ENCODE measurements at regions not wholly inside any gene's neighbourhood (a gene's known extent, or its start where the extent isn't known, plus 50 kb on each side); places are given as distances from the start of the nearest gene placed in this dataset.
"Not testable (repeated sequence)": the region's sequence is repeated elsewhere in the genome, so short reads cannot be mapped to it uniquely, and the experiment has no call there.

- no peak for DNase-seq
Measured at GRCh38 chr12:47478426-47478825, 227.4 kb downstream of the RPAP3 start.

- no peak for DNase-seq
Measured at GRCh38 chr12:47473091-47473490, 232.7 kb downstream of the RPAP3 start.

GRCh38 chr12:47470349-47470748 lies 235.5 kb downstream of the RPAP3 start:
- not testable (repeated sequence) for DNase-seq

GRCh38 chr12:47463918-47464317 lies 241.9 kb downstream of the RPAP3 start:
- not testable (repeated sequence) for DNase-seq

DNA sequence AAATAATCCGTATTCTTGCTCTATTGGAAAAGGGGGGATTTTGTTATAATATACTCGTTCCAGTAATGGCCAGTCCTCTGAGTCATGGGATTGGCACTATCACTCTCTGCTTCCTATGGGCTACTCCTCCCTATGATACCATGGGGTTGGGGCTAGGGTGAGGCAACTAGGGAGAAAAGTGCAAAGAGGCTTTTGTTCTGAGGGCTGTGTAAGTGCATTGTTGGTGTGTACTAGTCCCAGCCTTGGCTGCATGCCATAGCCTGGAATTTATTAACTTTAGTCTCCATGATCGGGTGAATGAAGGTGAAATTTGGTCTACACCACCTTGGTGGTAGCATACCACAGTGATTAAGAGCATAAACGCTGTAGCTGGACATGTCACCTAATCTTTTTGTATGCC lies 247.6 kb downstream of the RPAP3 start:
- DNase-seq: no peak

- no peak for DNase-seq
Measured at GRCh38 chr12:47449797-47450196, 256.0 kb downstream of the RPAP3 start.

DNA sequence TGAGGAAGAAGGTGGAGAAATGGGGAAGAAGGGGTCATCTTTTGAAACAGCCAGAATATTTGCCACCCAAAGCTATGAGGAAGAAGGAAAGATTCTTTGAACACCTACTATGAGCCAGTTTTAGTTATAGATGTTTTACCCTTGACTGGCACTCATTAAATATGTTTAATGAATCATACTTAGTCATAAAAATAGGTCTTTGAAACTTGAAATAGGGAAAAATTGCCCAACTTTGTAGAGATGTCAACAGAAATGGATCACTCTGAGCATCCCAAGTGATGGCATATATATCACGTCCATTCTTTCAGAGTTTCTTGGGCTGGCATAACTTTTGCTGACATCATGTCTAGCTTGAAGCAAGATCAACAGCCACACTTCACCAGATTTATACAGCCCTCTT lies 263.5 kb downstream of the RPAP3 start:
- no peak for DNase-seq

- no peak for DNase-seq
Measured at GRCh38 chr12:47441490-47441889, 264.3 kb downstream of the RPAP3 start.

DNA sequence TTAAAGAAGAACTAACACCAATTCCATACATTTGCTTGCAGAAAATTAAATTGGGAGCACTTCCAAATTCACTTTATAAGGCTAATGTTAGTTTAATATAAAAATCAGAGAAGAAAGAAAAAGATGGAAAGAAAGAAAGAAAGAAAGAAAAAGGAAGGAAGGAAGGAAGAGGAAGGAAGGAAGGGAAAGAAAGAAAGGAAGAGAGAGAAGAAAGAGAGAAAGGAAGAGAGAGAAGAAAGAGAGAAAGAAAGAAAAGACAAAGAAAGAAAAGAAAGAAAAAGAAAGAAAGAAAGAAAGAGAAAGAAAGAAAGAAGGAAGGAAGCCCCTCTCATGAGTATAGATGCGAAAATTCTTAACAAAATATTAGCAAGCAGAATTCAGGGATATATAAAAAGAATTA lies 267.7 kb downstream of the RPAP3 start:
- DNase-seq: no peak

DNA sequence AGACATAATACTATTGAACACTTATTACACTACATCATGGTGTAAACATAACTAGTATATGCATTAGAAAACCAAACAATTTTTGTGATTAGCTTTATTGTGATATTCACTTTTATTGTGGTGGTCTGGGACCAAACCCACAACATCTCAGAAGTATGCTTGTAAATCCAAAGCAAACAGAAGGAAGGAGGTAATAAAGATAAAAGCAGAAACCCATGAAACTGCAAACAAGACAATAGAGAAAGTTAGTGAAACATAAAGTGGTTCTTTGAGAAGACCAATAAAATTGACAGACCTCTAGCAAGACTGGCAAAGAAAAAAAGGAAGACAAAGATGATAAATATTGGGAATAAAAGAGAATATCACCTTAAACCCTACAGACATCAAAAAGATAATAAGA lies 268.3 kb downstream of the RPAP3 start:
- no peak for DNase-seq

DNA sequence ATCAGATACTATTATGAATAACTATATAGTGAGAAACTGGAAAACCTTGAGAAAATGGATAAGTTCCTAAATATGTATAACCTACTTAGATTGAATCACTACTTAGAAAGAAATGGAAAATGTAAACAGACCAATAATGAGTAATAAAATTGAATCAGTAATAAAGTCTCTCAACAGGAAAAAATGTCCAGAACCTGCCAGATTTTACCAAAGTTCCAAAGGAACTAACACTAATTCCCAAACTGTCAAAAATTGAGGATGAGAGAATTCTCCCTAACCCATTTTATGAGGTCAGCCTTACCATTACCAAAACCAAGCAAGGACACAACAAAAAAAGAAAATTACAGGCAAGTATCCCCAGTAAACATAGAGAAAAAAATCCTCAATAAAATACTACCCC lies 272.0 kb downstream of the RPAP3 start:
- DNase-seq: no peak

GRCh38 chr12:47426678-47427309 lies 279.0 kb downstream of the RPAP3 start:
- peak; percentile 22 to 51 for DNase-seq

DNA sequence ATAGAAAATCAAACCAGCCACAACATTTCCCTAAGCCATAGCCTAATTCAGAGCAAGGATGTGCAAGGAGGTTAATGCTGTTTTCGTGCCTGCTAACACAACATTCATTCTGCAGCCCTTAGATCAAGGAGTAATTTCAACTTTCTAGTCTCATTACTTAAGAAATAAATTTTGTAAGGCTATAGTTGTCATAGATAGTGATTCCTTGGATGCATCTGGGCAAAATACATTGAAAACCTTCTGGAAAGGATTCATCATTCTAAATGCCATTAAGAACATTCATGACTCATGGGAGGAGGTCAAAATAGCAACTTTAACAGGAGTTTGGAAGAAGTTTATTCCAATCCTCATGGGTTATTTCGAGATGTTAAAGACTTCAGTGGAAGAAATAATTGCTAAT lies 283.2 kb downstream of the RPAP3 start:
- DNase-seq: no peak

DNA sequence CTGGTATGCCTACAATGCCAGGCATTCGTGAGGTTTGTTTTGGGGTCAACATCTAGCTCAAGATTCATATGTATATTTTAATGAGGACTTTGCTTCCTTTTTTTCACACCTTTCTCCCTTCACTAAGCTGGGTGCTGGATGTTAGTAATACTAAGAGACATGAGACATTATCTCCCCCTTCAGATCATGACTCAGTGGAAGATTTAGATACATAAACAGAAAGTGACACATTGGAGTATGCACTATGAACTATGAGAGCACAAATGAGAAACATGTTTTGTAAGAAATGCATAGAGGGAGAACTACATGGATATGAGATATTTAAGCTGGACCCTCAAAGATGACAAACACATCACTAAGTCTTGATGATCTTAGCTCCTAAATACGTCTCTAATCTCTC lies 286.3 kb downstream of the RPAP3 start:
- DNase-seq: no peak

DNA sequence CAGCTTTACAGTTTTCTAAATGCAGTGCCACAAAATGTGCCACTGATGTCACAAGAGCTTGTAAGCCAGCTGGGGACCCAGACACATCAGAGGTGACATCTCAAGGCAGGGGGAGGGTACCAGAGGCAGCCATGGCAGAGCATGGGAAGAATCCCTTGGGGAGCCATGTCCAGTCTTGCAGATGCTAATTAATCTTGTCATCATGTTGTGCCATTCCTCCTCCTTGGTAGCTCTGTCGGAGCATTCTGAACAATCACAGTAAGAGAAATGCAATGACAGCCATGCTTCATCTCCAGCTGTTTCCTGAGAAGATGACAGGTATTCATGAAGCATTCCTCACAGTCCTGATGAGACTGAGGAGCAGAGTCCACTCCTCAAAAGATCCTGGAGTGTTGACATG lies 287.9 kb downstream of the RPAP3 start:
- DNase-seq: no peak

DNA sequence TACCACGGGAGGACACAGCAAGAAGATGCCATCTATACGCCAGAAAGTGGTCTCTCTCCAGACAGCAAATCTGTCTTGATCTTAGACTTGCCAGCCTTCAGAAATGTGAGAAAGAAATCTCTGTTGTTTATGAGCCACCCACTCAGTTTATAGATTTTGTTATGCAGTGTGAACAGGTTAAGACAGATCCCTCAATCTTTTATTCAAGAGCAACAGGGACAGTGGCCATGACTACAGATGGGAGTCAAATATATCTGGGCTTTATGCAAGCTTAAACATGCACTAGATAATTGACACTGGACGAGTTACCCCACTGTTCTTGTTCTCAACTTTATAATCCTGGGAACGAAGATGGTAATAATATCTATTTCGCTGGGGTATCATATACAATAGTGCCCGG lies 288.7 kb downstream of the RPAP3 start:
- no peak for DNase-seq

GRCh38 chr12:47415054-47415453 lies 290.8 kb downstream of the RPAP3 start:
- no peak for DNase-seq

GRCh38 chr12:47414511-47414910 lies 291.3 kb downstream of the RPAP3 start:
- no peak for DNase-seq

- no peak for DNase-seq
Measured at GRCh38 chr12:47413806-47414205, 292.0 kb downstream of the RPAP3 start.

GRCh38 chr12:47412601-47413236 lies 293.1 kb downstream of the RPAP3 start:
- DNase-seq: no peak

DNA sequence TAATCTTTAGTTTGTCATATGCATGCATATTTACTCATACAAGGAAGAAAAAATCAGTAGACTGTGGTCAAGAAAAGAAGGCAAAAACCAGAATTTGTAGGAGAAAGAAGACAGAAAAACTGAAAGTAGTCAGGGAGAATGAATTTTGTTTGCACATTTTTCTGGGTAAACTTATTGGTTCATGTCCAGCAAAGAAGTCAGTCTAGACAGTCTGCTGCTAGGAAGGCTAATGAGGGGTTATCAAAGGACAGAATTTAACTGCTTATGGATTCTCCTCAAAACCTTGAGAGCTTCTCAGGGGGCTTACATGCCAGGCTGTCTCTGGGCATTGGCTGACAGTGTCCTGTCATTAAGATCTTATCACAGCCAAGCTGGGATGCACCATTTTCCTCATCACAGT lies 293.9 kb downstream of the RPAP3 start:
- no peak for DNase-seq

- no peak for DNase-seq
Measured at GRCh38 chr12:47410862-47411261, 295.0 kb downstream of the RPAP3 start.

DNA sequence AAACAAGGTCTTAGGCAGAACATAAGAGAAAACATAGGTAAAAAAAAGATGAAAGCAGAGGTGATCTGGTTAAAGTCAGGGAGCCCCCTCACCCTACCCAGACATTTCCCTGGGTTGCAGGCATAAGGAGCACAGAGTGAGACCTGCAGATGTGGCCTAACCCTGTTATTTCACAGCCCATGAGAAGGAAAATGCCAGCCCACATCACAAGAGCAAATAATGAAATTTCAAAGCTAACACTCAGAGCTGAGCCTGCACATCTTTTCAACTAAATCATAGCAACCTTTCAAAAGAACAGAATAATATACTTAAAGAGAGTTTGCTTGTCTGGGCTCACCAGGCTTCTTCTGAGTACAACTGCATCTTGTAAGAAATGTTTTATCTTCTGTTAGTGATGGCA lies 295.4 kb downstream of the RPAP3 start:
- DNase-seq: no peak

GRCh38 chr12:47409310-47409987 lies 296.4 kb downstream of the RPAP3 start:
- DNase-seq: no peak

Data from activated CD4-positive, alpha-beta T cell treated with anti-CD3 and anti-CD28 coated beads for 4 hours (primary cell).